ENCODE measurements at regions not wholly inside any gene's neighbourhood (a gene's known extent, or its start where the extent isn't known, plus 50 kb on each side); places are given as distances from the start of the nearest gene placed in this dataset.

DNA sequence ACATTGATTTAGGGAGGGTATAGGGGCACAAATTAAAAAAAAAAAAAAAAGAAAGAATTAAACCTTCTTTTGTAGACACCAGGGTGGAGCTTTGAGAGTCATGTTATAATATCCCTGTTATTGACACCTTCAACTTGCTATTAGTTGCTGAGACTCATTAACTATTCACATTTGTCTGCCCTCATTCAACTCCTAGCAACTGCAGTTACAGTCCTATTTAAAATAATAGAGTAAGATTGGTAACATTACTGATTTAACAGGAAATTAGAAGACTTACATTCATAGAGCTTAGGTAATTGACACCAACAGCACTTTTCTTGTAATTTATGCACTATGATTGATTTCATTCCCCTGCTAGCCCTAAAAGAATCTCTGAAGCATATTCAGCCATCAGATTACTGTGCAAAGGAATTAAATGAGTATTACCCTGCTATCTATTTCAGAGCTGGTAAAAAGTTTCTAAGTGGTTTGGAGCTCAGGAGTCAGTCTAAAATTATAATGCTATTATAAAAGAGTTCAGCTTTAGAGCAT is 148.8 kb upstream of the TBL1XR1 start:
- TF ChIP-seq POLR2A (IDR thresholded peaks at IDR 0.05): no peak
- TF ChIP-seq, protein P1, sequence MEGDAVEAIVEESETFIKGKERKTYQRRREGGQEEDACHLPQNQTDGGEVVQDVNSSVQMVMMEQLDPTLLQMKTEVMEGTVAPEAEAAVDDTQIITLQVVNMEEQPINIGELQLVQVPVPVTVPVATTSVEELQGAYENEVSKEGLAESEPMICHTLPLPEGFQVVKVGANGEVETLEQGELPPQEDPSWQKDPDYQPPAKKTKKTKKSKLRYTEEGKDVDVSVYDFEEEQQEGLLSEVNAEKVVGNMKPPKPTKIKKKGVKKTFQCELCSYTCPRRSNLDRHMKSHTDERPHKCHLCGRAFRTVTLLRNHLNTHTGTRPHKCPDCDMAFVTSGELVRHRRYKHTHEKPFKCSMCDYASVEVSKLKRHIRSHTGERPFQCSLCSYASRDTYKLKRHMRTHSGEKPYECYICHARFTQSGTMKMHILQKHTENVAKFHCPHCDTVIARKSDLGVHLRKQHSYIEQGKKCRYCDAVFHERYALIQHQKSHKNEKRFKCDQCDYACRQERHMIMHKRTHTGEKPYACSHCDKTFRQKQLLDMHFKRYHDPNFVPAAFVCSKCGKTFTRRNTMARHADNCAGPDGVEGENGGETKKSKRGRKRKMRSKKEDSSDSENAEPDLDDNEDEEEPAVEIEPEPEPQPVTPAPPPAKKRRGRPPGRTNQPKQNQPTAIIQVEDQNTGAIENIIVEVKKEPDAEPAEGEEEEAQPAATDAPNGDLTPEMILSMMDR (IDR thresholded peaks at IDR 0.05): no peak
- DNase-seq: no peak
- intact Hi-C loops (cut with DNase I): no loop called here

GRCh38 chr3:177346878-177347277 is 149.6 kb upstream of the TBL1XR1 start:
- DNase-seq: no peak
- no peak for TF ChIP-seq POLR2A (IDR thresholded peaks at IDR 0.05)
- TF ChIP-seq, protein P1 (IDR thresholded peaks at IDR 0.05): no peak
- H3K9me3 ChIP-seq: no peaks in the 10 kb centered on the region
- H3K4me1 ChIP-seq: peaks cover 65 to 69% of the 10 kb centered on the region in 2 donors
- intact Hi-C loops (cut with DNase I): no loop called here
- H3K27me3 ChIP-seq: no peaks in the 10 kb centered on the region
- H3K27ac ChIP-seq: peak overlapping the region; percentile 90 to 99 (median 94)
- H3K36me3 ChIP-seq: no peaks in the 10 kb centered on the region
- no peak overlapping the region for H3K4me3 ChIP-seq (replicated peaks in 1 of 3)

More for the DNA sequence above, 148.8 kb upstream of the TBL1XR1 start:
- H3K4me1 ChIP-seq: peaks cover 63 to 68% of the 10 kb centered on the region in 2 donors
- H3K4me3 ChIP-seq (replicated peaks in 1 of 3): no peak overlapping the region
- H3K36me3 ChIP-seq: no peaks in the 10 kb centered on the region
- peak overlapping the region; percentile 90 to 99 (median 94) for H3K27ac ChIP-seq
- H3K27me3 ChIP-seq: no peaks in the 10 kb centered on the region
- no peaks in the 10 kb centered on the region for H3K9me3 ChIP-seq

- no peaks in the 10 kb centered on the region for H3K27me3 ChIP-seq
- peak overlapping the region; percentile 55 to 94 (median 90) for H3K27ac ChIP-seq
- no peaks in the 10 kb centered on the region for H3K9me3 ChIP-seq
- peak; percentile 44 to 55 for DNase-seq
- peaks cover 63 to 69% of the 10 kb centered on the region in 2 donors for H3K4me1 ChIP-seq
- H3K36me3 ChIP-seq: no peaks in the 10 kb centered on the region
- 25 to 57% methylated on average over 1 of the region's 1 CpG for WGBS, 2 donors
- TF ChIP-seq POLR2A (IDR thresholded peaks at IDR 0.05): no peak
- TF ChIP-seq, protein P1 (IDR thresholded peaks at IDR 0.05): no peak
- no peak overlapping the region for H3K4me3 ChIP-seq (replicated peaks in 1 of 3)
- intact Hi-C loops (cut with DNase I): no loop called here
Observed at GRCh38 chr3:177347611-177348010, 150.3 kb upstream of the TBL1XR1 start.

GRCh38 chr3:177348974-177349373 is 151.7 kb upstream of the TBL1XR1 start:
- Histone ChIP-seq H3K27me3 (no peaks in the 10 kb centered on the region), H3K4me1 (peaks cover 53 to 61% of the 10 kb centered on the region in 2 donors), H3K27ac (peak overlapping the region in 2 of 3 donors; percentile 55 to 90), H3K4me3 (replicated peaks in 1 of 3) (no peak overlapping the region), H3K9me3 (no peaks in the 10 kb centered on the region), H3K36me3 (no peaks in the 10 kb centered on the region)
- no peak for DNase-seq
- no peak for TF ChIP-seq POLR2A (IDR thresholded peaks at IDR 0.05)
- TF ChIP-seq, protein P1 (IDR thresholded peaks at IDR 0.05): no peak
- intact Hi-C loops (cut with DNase I): no loop called here
- 90 to 92% methylated on average over 2 of the region's 2 CpGs for WGBS, 2 donors

DNA sequence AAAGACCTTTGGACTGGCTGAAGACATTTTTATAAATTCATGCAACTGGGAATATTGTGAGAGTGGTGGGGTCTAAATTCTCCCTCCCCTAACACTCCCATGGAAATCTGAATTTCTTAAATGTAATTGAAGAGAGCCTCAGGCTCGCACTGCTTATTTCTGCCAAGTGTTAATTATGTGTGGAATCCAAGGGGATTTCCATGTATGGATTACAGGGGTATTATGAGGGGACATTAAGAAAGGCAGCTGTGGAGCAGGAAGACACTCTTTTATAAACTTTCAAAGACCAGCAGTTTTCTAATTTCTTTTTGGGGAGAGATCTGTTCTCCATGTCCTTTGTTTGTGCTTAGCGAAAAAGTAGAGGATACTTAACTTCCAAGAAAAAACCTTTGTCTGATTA is 152.1 kb upstream of the TBL1XR1 start:
- WGBS, 2 donors: 83 to 91% methylated on average over 2 of the region's 2 CpGs
- intact Hi-C loops (cut with DNase I): no loop called here

More for the DNA sequence above, 152.1 kb upstream of the TBL1XR1 start:
- peak overlapping the region in 2 of 3 donors; percentile 55 to 90 for H3K27ac ChIP-seq
- TF ChIP-seq, protein P1 (IDR thresholded peaks at IDR 0.05): no peak
- TF ChIP-seq POLR2A (IDR thresholded peaks at IDR 0.05): no peak
- no peak overlapping the region for H3K4me3 ChIP-seq (replicated peaks in 1 of 3)
- H3K36me3 ChIP-seq: no peaks in the 10 kb centered on the region
- H3K9me3 ChIP-seq: no peaks in the 10 kb centered on the region
- peaks cover 49 to 57% of the 10 kb centered on the region in 2 donors for H3K4me1 ChIP-seq
- DNase-seq: no peak
- no peaks in the 10 kb centered on the region for H3K27me3 ChIP-seq

Data from thyroid gland (tissue), 4 donors.